ENCODE measurements at regions not wholly inside any gene's neighbourhood (a gene's known extent, or its start where the extent isn't known, plus 50 kb on each side); places are given as distances from the start of the nearest gene placed in this dataset.

DNA sequence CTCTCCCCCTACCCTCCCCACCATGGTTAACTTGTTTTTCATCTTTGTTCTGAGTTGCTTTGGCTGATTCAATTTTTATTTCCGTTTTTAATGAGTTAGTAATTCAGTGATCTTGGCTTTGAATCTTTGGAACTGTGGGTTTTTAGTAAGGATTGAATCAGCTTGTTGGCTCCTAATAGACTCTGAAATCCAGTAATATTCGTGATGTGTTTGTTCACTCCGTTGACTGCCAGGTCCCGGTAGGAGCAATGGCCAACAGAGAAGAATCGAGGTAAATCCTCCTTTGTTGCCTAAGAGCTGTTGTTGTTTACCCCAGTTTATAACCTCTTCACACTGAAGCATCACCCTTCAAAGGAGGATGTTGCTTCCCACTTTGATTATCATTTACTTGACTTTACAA, 92.7 kb downstream of the PCSK1 start:
- no peak for DNase-seq

DNA sequence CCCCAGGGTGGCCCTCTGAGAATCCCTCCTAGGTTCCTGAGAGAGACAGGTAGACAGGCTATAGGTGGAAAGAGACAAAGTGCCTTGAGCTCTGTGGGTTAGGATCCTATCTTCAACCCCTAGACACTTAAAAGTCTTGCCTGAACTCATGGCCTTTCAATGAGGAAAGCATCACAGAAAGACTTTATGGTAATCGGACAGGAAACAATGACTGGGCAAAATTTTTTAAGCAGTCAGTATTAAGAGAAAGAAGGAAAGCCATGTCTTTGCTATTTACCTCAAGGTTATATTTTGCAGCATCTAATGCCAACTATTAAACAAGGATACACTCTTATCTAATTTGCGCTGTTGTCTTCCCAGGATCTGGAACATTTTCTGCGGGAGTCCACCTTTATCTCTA, 93.2 kb downstream of the PCSK1 start:
- DNase-seq, result no peak

GRCh38 chr5:96338624-96339415, 94.2 kb downstream of the PCSK1 start:
- DNase-seq, result no peak

- no peak for DNase-seq
These were observed 95.0 kb downstream of the PCSK1 start for GRCh38 chr5:96338091-96338490.

GRCh38 chr5:96337048-96337781, 95.8 kb downstream of the PCSK1 start:
- no peak for DNase-seq

- DNase-seq, result peak; percentile 14
These were observed 96.6 kb downstream of the PCSK1 start for GRCh38 chr5:96336351-96336985.

DNA sequence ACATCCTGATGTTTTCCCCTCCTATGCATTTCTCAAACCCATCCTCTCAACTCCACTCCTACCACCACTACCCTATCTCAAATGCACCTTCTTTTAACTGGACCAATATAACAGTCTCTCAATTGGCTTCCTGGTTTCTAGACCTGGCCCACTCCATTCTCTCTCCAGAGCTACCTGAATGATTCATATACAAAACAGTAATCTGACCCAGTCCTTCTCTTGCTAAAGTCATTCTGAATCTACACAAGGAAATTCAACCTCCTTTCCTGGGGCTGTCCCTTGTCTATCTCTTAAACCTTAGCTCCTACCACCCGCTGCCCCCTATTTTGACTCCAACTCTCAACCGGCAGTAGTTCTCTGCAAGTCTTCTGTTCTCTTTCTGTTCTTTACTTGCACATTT, 97.2 kb downstream of the PCSK1 start:
- no peak for DNase-seq

DNA sequence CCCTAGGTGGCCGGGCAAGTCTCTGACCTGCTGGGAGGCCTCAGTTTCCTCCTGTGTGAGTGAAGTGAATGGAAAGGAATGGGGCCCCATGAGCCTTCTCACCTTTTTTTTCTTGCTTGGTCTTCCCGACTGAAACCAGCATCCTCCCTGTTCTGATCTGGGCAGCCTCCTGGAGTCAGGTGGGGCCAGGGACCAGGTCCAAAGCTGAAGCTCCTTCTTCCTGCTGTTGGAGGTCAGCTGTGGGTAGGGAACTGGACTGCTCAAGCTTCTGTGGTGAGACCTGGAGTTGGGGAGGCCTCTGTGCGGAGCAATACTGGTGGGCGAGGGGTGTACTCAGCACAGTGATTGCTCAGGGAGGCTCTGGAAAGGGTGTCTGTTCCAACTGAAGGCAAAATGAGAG, 99.7 kb downstream of the PCSK1 start:
- no peak for DNase-seq

GRCh38 chr5:96332535-96333366, 100.3 kb downstream of the PCSK1 start:
- no peak for DNase-seq

GRCh38 chr5:96331681-96332361, 101.2 kb downstream of the PCSK1 start:
- DNase-seq, result no peak

DNA sequence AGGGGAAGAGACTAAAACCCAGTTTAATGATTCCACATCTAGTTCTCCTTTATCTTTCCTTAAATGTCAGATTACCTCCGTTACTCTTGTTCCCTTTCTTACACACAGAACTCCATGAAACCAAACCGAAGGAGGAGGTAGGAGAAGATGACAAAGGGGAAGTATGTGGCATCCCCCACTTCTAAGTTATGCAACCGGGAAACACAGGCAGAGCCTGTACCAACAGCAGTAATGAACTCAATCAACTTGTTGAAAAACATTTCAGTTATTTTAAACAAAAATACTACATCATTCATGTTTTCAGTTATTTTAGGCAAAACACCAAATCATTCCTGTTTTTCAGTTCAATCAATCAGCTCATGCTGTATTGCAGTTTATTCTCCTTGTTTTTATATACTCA, 101.8 kb downstream of the PCSK1 start:
- DNase-seq, result no peak

GRCh38 chr5:96330530-96331140, 102.4 kb downstream of the PCSK1 start:
- no peak for DNase-seq

DNA sequence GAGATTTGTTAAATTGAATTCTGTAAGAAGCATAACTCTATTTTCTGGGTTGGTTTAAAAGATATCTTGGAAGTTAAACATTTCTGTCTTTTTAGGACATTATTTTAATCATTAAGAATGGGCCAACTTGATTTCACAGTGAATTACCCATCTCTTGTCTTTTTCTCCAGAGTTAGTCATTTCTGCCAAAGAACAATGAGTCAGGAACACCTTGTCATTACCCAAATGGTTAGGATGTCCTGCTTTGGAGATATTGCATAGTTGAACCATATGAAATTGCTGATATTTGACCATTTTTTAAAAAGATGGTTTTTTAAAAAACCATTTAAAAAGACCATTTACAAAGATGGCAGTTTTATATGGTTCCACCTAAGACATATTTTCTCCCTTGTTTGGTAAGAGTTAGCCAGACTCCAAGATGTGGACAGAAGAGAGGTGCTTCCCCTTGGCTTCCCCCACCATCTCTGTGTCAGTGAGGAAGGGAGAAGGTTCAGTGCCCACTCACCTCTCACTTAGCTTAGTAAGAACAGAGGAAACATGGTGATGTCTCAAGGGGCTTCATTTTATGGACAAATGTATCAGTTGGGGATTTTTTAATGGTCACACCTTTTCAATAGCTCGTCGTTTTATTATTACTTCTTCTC, 103.0 kb downstream of the PCSK1 start:
- no peak for DNase-seq

DNA sequence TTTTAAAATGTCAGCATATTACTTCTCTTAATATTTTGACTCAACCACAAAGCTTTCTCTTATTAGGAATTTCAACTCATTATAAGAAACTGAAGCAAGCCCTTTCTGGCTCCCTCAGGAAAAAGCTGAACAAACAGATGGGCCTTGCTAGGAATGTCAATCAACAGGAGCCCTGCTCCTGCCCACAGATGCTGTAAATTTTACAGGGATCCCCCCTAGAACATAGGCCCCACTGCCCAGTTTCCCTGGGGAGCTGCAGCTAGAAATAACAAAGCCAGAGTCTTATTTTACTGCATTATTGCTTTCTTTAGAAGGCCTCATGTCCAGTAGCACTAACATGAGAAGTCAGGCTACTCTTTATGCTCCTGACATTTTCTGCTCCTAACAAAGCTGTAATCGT, 103.8 kb downstream of the PCSK1 start:
- DNase-seq, result no peak

DNA sequence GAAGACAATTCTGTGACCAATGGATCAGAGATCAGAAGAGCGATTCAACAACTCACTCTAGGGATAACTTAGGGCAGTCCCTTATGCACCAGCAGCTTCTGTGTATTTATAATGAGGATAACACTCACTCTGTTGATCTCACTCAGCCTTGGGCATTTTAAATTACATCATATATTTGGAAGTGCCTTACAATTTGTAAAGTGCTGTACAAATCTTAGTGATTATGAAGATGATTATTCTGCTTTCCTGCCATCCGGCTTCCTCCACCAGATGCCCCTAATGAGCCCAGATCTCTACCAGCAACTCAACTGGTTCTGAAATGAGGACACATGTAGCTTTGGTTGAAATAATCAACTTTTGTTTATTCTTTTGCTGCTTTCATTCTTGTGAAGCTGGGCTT, 105.3 kb downstream of the PCSK1 start:
- DNase-seq, result no peak

GRCh38 chr5:96326902-96327301, 106.1 kb downstream of the PCSK1 start:
- DNase-seq, result no peak

GRCh38 chr5:96324708-96325107, 108.3 kb downstream of the PCSK1 start:
- DNase-seq, result no peak

DNA sequence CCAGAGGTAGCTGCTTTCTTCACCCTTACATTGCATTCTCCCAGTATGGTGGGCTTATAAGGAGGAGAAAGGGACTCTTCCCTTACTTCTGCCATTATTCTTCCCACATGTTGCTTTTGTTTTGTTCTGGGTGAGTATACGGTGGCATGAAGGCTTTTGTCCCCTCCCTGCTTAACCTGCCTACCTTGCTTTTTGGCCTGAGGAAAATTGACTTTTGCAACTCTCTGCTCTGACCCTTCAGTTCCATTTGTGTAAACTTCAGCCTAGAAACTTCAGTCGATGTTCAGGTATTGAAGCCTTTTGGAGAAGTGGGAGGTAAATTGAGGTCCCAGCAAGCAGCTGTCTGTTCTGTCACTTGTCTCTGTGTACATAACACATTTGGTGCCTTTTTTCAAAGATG, 110.2 kb downstream of the PCSK1 start:
- DNase-seq, result no peak

- no peak for DNase-seq
These were observed 110.8 kb downstream of the PCSK1 start for GRCh38 chr5:96322217-96322616.

- DNase-seq, result no peak
These were observed 111.7 kb downstream of the PCSK1 start for GRCh38 chr5:96321345-96321744.

DNA sequence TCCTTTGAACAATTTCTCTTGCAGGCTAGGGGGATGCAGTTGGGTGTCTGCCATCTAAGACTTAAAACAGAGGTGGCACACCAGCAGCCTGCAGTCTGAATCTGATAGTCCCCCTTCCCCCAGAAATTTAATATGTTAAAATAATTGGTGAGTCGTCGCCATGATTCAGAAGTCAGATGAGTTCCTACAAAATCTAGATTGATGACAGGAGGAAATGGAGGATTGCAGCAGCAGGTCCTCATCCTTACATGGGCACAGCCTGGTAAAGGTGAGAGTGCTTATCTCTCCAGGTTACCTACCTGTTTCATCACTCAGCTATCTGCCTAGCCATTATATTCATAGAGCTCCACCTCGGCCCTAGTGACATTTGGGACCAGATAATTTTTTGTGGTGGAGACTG, 112.3 kb downstream of the PCSK1 start:
- no peak for DNase-seq

Measured in activated CD4-positive, alpha-beta T cell treated with anti-CD3 and anti-CD28 coated beads for 1 hour (primary cell).